GM21825 (cell line): ENCODE measurements at regions not wholly inside any gene's neighbourhood (a gene's known extent, or its start where the extent isn't known, plus 50 kb on each side); places are given as distances from the start of the nearest gene placed in this dataset.
A peak's percentile ranks its signal among the peaks of the same experiment; 100 is the strongest.
"Not testable (repeated sequence)": the region's sequence is repeated elsewhere in the genome, so short reads cannot be mapped to it uniquely, and the experiment has no call there.

Experiments
- ATAC-seq: cut with Tn5 transposase; IDR thresholded peaks from one replicate; pipeline ENCODE4 v1.9.1; 2021; ENCODE audit warnings: mild to moderate bottlenecking, moderate library complexity; ENCODE audit not compliant: unreplicated experiment

DNA sequence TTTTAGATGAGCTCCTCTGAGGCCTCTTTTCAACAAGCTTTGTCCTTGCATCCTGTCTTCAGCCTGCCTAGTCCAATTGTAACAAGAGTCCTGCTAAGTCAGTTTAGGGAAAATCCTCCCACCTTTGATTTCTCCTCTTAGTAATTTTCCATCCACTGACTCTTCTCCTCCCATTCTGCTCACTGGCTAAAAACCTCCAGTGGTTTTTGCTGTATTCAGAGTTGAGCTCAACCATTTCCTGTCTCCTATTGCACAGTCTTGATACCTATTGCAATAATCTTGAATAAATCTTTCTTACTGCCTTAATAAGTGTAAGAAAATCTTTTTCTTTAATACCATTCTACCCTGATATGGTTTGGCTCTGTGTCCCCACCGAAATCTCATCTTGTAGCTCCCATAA lies 117.8 kb upstream of the ENPP6 start:
- ATAC-seq: no peak

DNA sequence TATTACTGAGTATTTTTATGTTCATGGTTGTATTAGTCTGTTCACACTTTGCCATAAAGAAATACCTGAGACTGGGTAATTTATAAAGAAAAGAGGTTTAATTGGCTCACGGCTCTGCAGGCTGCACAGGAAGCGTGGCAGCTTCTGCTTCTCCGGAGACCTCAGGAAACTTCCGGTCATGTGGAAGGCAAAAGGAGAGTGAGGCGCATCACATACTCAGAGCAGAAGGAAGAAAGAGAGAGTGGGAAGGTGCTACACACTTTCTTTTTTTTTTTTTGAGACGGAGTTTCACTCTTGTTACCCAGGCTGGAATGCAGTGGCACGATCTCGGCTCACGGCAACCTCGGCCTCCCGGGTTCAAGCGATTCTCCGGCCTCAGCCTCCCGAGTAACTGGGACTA lies 115.8 kb upstream of the ENPP6 start:
- not testable (repeated sequence) for ATAC-seq

DNA sequence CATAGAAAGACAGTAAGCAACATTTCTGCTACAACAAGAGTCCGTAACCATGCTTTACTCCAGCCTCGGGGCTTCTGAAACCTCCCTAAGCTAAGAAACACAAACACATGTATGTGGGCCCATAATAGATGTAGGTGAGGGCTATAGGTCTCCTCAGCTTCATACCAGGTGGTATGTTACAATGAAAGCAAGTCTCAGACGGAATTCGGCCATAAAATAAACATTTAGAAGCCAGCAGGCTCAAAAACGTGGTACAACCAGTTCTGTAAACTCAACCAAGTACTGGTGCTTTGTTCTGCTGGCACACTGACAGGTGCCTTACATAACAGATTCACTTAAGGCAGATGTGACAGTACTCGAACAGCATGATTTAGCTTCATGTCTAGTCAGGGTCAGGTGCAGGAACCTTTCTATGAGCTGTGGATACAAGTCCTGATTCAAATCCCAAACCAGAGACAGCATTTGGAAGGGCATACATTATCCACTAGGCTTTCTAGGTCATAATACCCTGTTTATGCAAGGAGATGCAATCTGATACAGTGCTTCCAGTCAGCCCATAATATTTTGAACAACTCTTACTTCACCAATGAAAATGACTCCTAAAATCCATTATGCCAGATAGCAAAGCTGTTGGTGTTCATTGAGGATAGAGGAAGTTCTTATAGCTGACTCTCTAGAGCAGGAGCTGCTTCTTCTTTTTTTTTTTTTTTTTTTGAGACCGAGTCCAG lies 113.8 kb upstream of the ENPP6 start:
- no peak for ATAC-seq

DNA sequence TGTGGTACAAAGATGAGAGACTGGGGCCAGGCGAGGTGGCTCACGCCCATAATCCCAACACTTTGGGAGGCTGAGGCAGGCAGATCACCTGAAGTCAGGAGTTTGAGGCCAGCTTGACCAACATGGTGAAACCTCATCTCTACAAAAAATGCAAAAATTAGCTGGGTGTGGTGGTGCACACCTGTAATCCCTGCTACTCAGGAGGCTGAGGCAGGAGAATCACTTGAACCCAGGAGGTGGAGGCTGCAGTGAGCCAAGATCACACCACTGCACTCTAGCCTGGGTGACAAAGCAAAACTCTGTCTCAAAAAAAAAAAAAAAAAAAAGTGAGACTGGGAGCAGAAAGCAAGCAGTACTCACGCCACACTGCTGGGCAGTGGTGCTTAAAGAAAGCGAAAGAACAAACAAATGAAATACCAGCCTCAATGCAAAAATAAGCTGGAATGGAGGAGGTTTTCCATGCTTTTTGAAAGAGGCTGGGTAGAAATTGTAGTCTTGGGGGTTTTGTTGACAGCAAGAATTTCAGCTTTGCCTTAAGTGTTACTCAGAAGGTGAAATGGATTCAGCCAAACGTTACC lies 112.9 kb upstream of the ENPP6 start:
- ATAC-seq: not testable (repeated sequence)

DNA sequence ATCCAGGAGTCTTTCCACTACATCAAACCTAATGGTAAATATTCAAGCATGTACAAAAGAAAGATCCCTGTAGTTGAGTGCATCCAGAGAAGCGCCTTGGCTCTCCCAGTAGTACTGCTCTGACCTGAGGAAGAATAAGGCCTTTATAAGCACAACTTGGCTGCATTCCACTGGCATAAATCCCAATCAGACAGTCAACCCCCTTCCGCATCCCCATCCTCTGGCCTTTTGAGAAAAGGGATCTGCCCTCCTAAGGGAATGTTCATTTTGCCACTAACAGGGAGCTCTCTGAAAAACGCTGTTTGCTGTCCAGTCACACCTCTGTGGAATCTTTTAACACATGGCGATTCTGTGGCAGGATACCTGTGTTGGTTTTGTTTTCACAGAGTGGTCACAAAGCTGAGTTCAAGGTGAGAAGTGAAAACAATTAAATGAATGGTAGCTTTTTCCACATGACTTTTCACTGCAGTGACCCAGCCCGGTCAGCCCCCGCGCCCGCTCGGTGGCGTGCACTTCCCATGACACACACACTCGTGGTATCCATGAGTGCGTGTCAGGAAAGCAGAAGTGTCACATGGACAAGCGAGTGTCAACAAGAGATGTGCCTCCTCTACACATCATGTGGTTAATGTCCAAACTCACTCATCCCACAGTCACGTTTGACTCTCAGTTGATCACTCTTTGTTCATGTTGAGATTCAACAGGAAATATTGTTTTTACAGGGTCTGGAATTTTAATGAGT lies 112.2 kb upstream of the ENPP6 start:
- ATAC-seq: peak; percentile 55

DNA sequence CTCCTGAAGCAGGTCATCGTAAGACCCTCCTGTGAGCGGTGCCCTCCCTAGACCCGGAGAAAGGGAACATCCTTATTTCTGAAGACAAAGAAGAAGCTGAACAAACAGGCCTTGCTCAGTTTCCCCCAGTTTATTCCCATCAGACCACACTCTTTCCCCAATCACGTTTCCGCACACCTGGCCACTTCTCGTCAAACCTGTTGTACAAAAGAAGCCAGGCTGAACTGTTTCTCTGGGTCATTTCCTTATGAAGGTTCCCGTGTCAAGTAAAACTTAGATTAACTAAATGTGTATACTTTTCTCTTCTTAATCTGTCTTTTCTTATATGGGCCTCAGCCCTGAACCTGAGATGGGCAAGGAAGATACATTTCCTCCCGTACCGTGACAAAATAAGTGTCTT lies 111.6 kb upstream of the ENPP6 start:
- no peak for ATAC-seq

DNA sequence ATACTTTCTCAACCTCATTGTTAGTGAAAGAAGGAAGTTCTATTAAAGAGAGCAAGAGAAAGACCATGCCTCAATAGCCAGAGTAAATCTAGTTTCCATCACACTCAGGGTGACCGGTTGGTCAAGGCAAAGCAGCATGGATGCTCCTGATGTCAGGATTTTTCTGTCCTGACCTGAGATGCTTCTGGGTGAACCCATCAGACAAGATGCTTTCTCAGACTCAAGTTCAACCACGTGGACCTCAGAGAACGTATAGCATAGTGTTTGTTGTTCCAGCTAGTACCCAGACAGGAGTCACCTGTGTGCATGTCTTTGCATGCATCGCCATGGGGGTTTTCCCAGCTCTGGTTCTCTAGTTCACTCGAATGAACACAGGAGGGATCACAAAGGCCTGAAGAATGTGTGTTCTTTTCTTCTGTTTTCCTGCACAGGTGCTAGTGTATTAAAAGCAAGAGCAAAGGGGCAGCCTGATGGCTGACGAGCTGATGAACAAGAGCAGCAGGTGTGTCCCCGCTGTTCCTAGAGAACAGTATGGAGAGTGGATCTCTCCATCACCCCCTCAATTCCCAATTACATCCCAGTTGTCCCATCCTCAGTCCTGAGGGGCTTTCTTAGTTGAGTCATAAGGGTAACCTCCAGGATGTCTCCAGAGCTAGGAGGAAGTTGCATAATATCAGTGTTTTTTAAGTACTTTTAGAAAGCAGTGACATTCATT lies 110.5 kb upstream of the ENPP6 start:
- peak; percentile 82 for ATAC-seq

DNA sequence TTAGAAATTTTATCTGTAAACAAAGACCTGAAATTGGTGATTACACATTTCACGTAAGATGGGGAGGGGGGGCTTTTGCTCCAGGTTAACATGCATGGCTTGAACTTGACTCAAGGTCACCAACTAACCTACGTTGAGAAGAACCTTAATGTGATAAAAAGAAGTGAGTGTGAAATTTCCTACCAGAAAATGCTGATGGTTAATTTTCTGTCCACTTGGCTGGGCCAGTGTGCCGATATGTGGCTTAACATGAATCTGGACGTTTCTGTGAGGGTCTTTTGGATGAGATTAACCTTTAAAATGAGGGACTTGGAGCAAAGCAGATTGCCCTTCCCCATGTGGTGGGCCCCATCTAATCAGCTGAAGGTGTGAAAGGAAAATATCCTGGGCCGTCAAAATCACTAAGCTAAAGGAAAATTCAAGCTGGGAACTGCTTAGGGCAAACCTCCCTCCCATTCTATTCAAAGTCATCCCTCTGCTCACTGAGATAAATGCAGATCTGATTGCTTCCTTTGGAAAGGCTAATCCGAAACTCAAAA lies 107.3 kb upstream of the ENPP6 start:
- ATAC-seq: no peak

DNA sequence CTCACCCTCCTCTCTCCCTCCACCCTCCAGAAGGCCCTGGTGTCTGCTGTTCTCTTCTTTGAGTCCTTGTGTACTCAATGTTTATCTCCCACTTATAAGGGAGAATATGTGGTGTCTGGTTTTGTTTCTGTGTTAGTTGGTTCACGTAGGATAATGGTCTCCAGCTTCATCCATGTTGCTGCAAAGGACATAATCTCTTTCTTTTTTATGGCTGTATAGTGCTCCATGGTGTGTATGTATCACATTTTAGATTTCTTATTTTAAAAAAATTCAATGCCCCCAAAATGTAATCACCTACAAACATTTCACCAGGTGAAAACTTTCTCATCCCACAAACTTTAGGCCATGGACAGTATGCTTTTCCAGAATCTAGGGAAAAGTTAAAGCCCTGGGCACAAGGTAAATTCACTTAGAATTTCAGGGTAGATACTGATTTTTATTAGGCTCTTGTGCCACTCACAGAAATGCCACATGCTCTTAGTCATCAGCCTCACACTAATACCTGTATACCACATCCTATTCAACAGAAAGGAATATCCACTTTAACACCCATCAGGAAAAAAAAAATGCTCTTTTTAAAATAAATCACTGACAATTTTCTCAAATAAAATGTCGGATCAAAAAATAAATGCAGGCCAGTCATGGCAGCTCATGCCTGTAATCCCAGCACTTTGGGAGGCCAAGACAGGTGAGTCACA lies 104.8 kb upstream of the ENPP6 start:
- ATAC-seq: no peak

DNA sequence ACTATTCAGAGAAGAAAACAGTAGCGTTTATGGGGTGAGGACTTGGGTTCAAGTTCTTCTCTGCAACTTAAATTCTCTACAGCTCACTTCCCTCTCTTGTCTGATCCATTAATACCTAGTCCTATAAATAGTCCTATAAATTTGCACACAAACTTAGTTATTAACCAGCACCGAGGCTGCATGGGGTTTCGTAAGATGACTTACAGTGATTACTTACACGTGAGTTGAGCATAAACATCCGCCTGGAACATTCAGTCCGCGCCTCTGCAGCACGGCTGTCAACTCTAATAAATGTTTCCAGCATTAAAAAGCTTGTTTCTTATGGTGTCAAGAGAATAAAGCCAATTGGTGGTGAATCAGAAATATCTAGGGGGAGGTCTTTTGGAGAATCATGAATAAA lies 103.0 kb upstream of the ENPP6 start:
- no peak for ATAC-seq

DNA sequence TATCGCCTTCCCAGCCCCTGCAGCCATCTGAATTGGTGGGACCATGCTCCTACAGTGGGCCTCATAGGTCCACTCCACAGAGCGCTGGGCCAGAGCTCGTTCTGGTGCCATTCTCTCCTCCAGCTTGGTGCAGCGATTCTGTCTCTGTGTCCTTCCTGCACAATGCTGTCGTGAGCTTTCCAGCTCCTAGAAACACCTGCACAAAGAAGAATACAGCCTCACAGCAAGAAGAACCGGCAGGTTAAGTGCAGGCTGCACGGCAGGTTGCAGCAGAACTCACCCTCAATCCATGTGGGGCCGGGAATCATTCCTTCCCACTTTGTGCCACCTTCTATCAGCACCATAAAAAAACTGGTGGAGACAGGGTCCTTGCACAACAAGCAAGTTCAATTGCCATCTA lies 101.2 kb upstream of the ENPP6 start:
- peak; percentile 3 for ATAC-seq

DNA sequence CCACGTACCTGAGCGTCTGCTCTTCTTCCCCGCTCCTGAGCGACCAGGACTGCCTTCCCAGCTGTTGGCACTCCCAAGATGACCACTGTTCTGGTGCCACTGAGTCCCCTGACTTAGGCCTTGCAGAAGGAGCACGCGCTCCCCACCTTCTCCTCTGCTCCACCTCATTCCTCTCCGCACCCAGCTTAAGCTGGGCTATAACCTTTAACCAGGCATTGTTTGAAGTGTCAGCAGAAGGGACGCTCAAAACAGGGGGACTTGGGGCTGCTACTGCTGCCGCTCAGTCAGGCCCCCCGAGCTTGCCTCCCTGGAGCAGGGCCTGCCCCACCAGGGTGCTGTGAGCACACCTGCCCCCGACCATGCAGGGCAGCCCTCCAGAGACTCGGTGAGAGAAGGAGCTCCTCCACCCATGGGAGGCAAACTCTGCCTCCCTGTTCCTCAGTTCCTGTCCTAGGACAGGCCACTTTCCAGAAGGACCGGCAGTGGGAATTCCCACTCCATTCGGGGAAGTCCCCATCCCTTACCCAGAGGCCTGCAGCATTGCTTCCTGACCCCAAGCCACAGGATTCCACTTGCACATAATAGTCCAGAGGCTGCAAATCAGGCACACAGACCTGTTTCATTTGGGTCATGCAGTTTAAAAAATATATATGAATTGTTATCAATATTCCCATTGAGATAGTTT lies 99.7 kb upstream of the ENPP6 start:
- no peak for ATAC-seq

DNA sequence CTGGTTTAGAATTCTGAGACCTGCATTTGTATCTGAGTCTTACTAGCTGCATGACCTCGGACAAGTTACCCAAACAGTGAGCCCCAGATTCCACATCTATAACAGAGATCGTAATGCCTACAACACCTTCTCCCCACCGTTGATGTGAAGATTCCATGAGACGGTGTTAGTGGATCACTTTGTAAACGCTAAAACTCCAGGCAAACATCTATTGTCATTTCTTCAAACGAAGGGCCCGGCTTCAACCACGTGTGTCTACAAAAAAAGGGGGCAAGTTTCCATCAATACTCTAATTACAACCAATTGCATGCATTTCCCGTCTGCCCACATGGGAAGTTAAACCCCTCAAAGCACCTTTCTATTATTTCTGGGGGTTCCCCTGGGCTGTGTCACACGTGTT lies 99.1 kb upstream of the ENPP6 start:
- no peak for ATAC-seq

DNA sequence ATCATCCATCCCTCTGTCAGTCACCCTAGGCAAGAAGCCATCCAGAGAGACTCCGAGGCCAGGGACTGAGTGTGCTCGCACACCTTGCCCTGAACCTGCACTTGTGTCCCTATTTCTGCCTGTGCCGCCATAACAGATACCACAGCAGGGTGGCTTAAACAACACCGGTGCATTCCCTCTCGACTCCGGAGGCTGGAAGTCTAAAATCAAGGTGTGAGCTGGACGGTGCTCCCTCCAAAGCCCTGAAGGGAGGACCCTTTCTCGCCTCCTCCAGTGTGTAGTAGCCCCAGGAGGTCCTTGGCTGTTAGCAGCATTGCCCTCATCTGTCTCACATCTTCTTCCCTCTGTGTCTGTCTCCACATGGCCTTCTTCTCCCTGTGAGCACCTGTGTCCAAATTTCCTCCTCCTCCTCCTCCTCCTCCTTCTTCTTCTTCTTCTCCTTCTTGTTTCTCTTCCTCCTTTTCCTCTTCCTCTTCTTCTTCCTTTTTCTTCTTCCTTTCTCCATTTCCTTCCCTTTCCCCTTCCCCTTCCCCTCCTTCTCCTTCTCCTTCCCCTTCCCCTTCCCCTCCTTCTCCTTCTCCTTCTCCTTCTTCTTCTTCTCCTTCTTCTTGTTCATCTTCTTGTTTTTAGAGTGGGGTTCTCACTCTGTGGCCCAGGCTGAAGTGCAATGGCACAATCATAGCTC lies 98.1 kb upstream of the ENPP6 start:
- no peak for ATAC-seq

DNA sequence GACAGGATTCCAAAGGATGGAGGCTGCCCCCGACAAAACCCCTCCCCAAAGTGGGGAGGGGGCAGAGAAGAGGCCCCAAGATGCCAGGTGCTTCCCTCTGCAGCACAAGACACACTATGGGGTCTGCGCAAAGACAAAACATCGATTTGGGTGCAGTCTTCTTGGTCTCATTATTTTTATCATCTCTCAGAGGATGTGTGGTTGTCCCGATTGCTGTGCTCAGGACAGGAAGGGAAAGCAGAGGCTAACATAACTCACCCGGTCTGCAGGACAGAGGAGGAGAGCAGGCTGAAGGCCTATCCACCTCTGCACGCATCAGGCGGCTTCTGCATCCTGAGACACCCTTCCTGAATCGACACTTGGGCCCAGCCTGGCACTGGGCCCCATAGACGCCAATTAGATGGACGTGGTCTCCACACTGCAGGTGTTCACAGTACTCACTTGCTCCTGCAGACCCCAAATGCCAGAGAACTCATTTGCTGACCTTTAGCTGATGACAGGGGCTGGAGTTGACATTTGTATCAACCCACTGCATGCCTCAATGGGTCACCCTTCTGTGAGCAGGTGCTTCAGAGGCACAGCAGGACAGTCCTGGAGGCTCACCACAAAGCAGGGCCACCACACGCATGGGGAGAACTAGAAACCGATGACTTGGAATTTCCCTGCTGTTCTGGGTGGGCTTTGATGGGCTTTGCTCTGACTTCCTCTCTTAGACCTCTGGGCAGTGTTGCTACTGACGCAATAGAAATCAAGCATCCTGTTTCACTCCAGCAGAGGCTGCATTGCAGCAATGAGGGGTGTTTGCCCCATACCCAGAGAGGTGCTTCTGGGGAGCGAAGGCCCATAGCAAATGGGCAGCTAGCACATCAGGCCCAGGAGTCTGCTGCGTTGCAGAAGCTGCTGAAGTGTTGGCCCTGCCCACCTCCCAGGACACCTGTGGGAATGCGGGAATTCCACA lies 96.3 kb upstream of the ENPP6 start:
- peak; percentile 73 for ATAC-seq

DNA sequence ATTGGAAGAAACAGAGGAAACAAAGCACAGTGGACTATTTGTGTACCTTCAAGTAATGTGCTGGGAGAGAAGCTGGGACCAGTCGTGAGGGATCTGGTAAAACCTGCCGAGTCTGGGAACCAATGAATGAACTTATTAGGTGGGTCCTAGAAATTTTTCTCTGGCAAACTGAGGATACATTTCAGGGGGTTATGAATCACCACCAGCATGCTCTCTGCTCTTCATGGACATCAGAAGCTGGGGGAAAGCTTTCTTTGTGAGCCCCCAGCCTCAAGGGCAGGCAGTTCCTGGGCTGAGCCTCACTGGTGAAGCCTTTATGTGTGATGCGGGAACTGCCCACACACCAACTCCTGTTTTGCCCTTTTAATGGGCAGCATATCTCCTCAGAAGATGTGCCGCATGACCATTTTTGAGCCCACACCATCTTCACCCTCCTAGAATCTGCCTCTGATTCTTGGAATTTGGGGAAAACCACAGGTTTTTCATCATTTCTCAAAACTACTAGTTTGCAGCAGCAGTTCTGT lies 95.4 kb upstream of the ENPP6 start:
- ATAC-seq: no peak

DNA sequence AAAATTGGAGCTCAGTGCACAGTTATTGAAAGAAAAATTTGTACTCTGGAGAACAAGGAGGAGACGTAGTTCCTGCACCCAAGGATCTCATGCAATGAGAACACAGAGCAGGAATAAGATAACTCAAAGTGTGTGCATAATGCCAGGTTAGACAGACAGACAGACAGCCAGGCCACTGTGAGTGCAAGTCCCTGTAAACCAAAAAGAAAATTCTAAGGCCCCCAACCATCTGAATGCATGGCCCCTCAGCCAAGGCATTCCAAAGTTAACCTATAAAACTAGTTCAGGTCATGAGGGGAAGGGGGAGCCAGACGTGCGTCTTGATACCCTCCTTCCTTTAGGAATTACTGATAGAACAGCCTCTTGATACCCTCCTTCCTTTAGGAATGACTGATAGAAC lies 94.5 kb upstream of the ENPP6 start:
- ATAC-seq: no peak
